ENCODE measurements at regions not wholly inside any gene's neighbourhood (a gene's known extent, or its start where the extent isn't known, plus 50 kb on each side); places are given as distances from the start of the nearest gene placed in this dataset.

DNA sequence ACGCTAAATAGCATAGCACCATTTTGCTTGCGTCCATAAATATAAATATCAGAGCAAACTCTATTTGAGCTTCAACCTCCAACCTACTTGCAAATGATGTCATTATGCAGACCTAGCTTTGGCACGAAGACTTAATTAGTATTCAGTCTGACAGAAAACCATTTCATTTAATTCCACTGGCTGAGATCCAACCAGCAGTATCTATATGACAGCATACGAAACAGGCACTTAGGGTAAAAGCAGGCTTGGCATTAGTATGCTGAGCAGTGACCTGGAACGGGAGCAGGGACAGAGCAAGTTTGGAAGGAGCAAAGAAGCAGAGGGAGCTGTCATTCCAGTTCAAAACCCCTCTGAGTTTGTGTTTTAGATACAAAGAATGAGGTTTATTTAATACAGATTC is 312.5 kb upstream of the CHRM2 start:
- Histone ChIP-seq H3K27ac (no peak overlapping the region), H4K20me1 (ENCODE audit: insufficient read depth) (no peaks in the 10 kb centered on the region; the same call in 1 of the 2 replicates), H3K4me3 (no peak overlapping the region), H3K9me3 (ENCODE audit: low read depth) (no peaks in the 10 kb centered on the region), H3K9ac (no peak overlapping the region), H2AFZ (no peak overlapping the region), H3K9me2 (ENCODE audit: insufficient read depth) (no peaks in the 10 kb centered on the region), H3K4me2 (ENCODE audit: unreplicated experiment) (no peak overlapping the region), H3K4me1 (ENCODE audit: insufficient read depth) (no peaks in the 10 kb centered on the region), H3K79me2 (ENCODE audit: insufficient read depth) (no peaks in the 10 kb centered on the region), H3K36me3 (ENCODE audit: low read depth) (no peaks in the 10 kb centered on the region), H3K27me3 (replicated peaks; ENCODE audit: insufficient read depth) (no peaks in the 10 kb centered on the region), H3F3A (ENCODE audit: insufficient read depth) (no peaks in the 10 kb centered on the region)
- TF ChIP-seq EZH2 (IDR thresholded peaks at IDR 0.05; ENCODE audit: insufficient read depth, poor library complexity, severe bottlenecking) (no peak), EZH2phosphoT487 (IDR thresholded peaks at IDR 0.05; ENCODE audit: insufficient read depth, low read depth) (no peak)
- 28 to 34% methylated on average over 5 of the region's 5 CpGs for WGBS, 2 experiments (ENCODE audit: low coverage in 1 of 2, low lambda C conversion rate in 2 of 2, missing lambda C conversion rate in 2 of 2)
- in situ Hi-C loops (cut with MboI): no loop called here
- DNase-seq: no peak

DNA sequence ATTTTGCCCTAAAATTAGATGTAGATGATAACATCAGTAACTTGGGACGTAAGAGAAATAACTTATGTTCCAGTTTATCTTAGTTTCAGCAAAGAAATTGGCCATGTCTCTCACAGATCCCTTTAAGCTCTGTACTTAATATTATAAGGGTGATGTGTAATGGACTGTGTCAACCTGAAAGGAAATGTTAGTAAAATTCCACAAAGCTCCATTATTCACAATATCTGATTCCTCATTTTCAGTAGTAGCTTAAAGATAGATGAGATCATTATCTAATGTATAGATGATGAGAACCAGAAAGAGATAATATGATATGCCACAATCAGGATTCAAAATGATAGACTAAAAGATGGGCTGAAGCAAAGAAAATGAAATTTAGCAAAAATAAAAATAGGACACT is 316.8 kb upstream of the CHRM2 start:
- Histone ChIP-seq H2AFZ (no peak overlapping the region), H3K4me3 (no peak overlapping the region), H3K4me1 (ENCODE audit: insufficient read depth) (no peaks in the 10 kb centered on the region), H3F3A (ENCODE audit: insufficient read depth) (no peaks in the 10 kb centered on the region), H3K27ac (no peak overlapping the region), H3K27me3 (replicated peaks; ENCODE audit: insufficient read depth) (no peaks in the 10 kb centered on the region), H3K9me3 (ENCODE audit: low read depth) (no peaks in the 10 kb centered on the region), H4K20me1 (ENCODE audit: insufficient read depth) (no peaks in the 10 kb centered on the region), H3K4me2 (ENCODE audit: unreplicated experiment) (no peak overlapping the region), H3K36me3 (ENCODE audit: low read depth) (no peaks in the 10 kb centered on the region), H3K9me2 (ENCODE audit: insufficient read depth) (no peaks in the 10 kb centered on the region), H3K79me2 (ENCODE audit: insufficient read depth) (no peaks in the 10 kb centered on the region), H3K9ac (no peak overlapping the region)
- in situ Hi-C loops (cut with MboI): no loop called here
- no peak for TF ChIP-seq EZH2phosphoT487 (IDR thresholded peaks at IDR 0.05; ENCODE audit: insufficient read depth, low read depth)
- TF ChIP-seq EZH2 (IDR thresholded peaks at IDR 0.05; ENCODE audit: insufficient read depth, poor library complexity, severe bottlenecking): no peak
- DNase-seq: no peak
- 17 to 26% methylated on average over 1 of the region's 1 CpG for WGBS, 2 experiments (ENCODE audit: low coverage in 1 of 2, low lambda C conversion rate in 2 of 2, missing lambda C conversion rate in 2 of 2)

DNA sequence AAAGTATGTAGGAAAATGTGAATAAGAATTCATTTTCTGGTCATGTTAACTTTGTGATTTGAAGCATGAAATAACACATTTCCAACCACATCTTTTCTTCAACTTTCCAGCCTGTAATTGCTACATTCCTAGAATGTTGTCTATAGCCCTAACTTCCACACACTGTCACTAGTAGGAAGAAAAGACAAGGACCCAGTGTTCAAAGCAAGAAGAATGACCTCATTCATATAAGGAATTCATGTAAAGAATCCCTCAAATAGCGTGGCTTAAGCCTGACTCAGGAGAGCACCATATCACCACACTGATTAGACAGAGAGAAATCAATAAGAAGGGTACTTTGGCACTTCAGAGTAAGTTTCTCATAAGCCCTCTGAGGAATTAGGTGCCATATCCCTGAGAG is 318.7 kb upstream of the CHRM2 start:
- no peak overlapping the region for H3K4me3 ChIP-seq
- no peak overlapping the region for H3K9ac ChIP-seq
- no peaks in the 10 kb centered on the region for H3K4me1 ChIP-seq (ENCODE audit: insufficient read depth)
- DNase-seq: no peak
- H3K27ac ChIP-seq: no peak overlapping the region
- no peaks in the 10 kb centered on the region for H4K20me1 ChIP-seq (ENCODE audit: insufficient read depth)
- H2AFZ ChIP-seq: no peak overlapping the region
- H3K79me2 ChIP-seq (ENCODE audit: insufficient read depth): no peaks in the 10 kb centered on the region
- in situ Hi-C loops (cut with MboI): no loop called here
- H3K36me3 ChIP-seq (ENCODE audit: low read depth): no peaks in the 10 kb centered on the region
- no peaks in the 10 kb centered on the region for H3K9me2 ChIP-seq (ENCODE audit: insufficient read depth)
- H3K27me3 ChIP-seq (replicated peaks; ENCODE audit: insufficient read depth): no peaks in the 10 kb centered on the region
- H3K9me3 ChIP-seq (ENCODE audit: low read depth): no peaks in the 10 kb centered on the region
- H3F3A ChIP-seq (ENCODE audit: insufficient read depth): no peaks in the 10 kb centered on the region
- TF ChIP-seq EZH2 (IDR thresholded peaks at IDR 0.05; ENCODE audit: insufficient read depth, poor library complexity, severe bottlenecking) (no peak), EZH2phosphoT487 (IDR thresholded peaks at IDR 0.05; ENCODE audit: insufficient read depth, low read depth) (no peak)
- WGBS, 2 experiments (ENCODE audit: low coverage in 1 of 2, low lambda C conversion rate in 2 of 2, missing lambda C conversion rate in 2 of 2): 5 to 9% methylated on average over 1 of the region's 1 CpG
- no peak overlapping the region for H3K4me2 ChIP-seq (ENCODE audit: unreplicated experiment)

DNA sequence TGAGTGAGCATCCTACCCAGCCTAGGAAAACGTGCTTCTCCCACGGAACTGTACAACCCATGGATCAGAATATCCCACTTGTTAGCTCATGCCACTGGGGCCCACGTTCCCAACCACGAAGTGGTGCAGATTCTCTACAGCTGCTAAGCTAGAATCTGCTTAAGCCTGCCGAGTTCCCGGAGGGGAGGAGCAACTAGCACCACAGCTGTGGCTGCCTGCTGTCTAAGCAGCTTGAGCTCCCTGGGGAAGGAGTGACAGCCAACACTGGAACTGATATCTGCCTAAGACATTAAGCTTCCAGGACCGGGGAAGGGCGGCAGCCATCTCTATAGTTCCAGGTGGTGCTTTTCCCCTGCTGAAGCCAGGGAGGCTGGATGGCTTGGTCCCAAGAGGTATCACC is 334.7 kb upstream of the CHRM2 start:
- no peaks in the 10 kb centered on the region for H3F3A ChIP-seq (ENCODE audit: insufficient read depth)
- no peaks in the 10 kb centered on the region for H3K36me3 ChIP-seq (ENCODE audit: low read depth)
- no peak overlapping the region for H3K9ac ChIP-seq
- no peak overlapping the region for H3K27ac ChIP-seq
- H3K27me3 ChIP-seq (replicated peaks; ENCODE audit: insufficient read depth): no peaks in the 10 kb centered on the region
- no peak for DNase-seq
- no peaks in the 10 kb centered on the region for H3K9me3 ChIP-seq (ENCODE audit: low read depth)
- no peak for TF ChIP-seq EZH2phosphoT487 (IDR thresholded peaks at IDR 0.05; ENCODE audit: insufficient read depth, low read depth)
- no peak for TF ChIP-seq EZH2 (IDR thresholded peaks at IDR 0.05; ENCODE audit: insufficient read depth, poor library complexity, severe bottlenecking)
- no peak overlapping the region for H2AFZ ChIP-seq
- H3K4me1 ChIP-seq (ENCODE audit: insufficient read depth): no peaks in the 10 kb centered on the region
- no peaks in the 10 kb centered on the region for H3K79me2 ChIP-seq (ENCODE audit: insufficient read depth)
- WGBS, 2 experiments (ENCODE audit: low coverage in 1 of 2, low lambda C conversion rate in 2 of 2, missing lambda C conversion rate in 2 of 2): 35% methylated on average over 8 of the region's 8 CpGs
- no peak overlapping the region for H3K4me3 ChIP-seq
- no peaks in the 10 kb centered on the region for H4K20me1 ChIP-seq (ENCODE audit: insufficient read depth)
- H3K9me2 ChIP-seq (ENCODE audit: insufficient read depth): no peaks in the 10 kb centered on the region
- in situ Hi-C loops (cut with MboI): no loop called here
- no peak overlapping the region for H3K4me2 ChIP-seq (ENCODE audit: unreplicated experiment)

DNA sequence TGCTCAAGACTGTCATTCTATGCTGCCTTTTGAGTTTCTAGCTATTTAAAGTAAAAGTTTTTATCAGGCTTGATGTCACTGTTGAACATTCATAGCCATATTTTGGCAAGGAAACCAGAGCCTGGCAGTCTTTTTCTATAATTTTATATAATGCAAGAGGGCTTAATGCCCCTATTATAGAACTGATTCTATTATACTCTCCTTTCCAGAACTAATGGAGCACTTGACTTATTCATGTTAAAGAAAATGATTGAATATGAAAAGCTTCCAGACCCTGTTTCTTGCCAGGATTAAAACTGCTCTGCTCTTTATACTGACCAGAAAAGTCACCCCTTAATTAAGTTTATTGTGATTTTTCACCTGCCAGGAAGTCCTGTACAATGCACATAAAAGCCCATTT is 337.6 kb upstream of the CHRM2 start:
- no peaks in the 10 kb centered on the region for H3K79me2 ChIP-seq (ENCODE audit: insufficient read depth)
- no peak overlapping the region for H3K4me2 ChIP-seq (ENCODE audit: unreplicated experiment)
- in situ Hi-C loops (cut with MboI): no loop called here
- H3F3A ChIP-seq (ENCODE audit: insufficient read depth): 0 out of 2 replicates have a peak, but pooled peaks cover 3% of the 10 kb centered on the region
- H3K9me3 ChIP-seq (ENCODE audit: low read depth): no peaks in the 10 kb centered on the region
- no peak for TF ChIP-seq EZH2phosphoT487 (IDR thresholded peaks at IDR 0.05; ENCODE audit: insufficient read depth, low read depth)
- no peak for TF ChIP-seq EZH2 (IDR thresholded peaks at IDR 0.05; ENCODE audit: insufficient read depth, poor library complexity, severe bottlenecking)
- H3K27me3 ChIP-seq (replicated peaks; ENCODE audit: insufficient read depth): no peaks in the 10 kb centered on the region
- H4K20me1 ChIP-seq (ENCODE audit: insufficient read depth): no peaks in the 10 kb centered on the region
- H3K9me2 ChIP-seq (ENCODE audit: insufficient read depth): no peaks in the 10 kb centered on the region
- no peak overlapping the region for H2AFZ ChIP-seq
- DNase-seq: no peak
- no peak overlapping the region for H3K4me3 ChIP-seq
- H3K4me1 ChIP-seq (ENCODE audit: insufficient read depth): peaks cover 5% of the 10 kb centered on the region; the same call in 1 of the 2 replicates
- no peak overlapping the region for H3K27ac ChIP-seq
- no peak overlapping the region for H3K9ac ChIP-seq
- no peaks in the 10 kb centered on the region for H3K36me3 ChIP-seq (ENCODE audit: low read depth)

Measured in GM23248 (cell line).